GM23338 (cell line): ENCODE measurements at regions not wholly inside any gene's neighbourhood (a gene's known extent, or its start where the extent isn't known, plus 50 kb on each side); places are given as distances from the start of the nearest gene placed in this dataset.

ENCODE experiments used
- CREB1 ChIP-seq: fragments of 250-450 bp; sonication (Bioruptor Pico); IDR thresholded peaks from 2 replicates; pipeline ENCODE4 v1.5.0; 2020; ENCODE audit warnings: low read depth, mild to moderate bottlenecking, moderate library complexity
- CTCF ChIP-seq, 2 experiments: fragments of 200-600 bp in 1 of 2; sonication (generic) in 1 of 2; conservative IDR thresholded peaks; 2 replicates each; pipeline versions ENCODE4 v1.5.1 to v1.6.1; 2016 to 2017; ENCODE audit warnings: antibody characterized with exemption in 2 of 2, low read depth in 2 of 2, mild to moderate bottlenecking in 2 of 2, moderate library complexity in 1 of 2
- ETS1 ChIP-seq: IDR thresholded peaks from 2 replicates; pipeline ENCODE4 v1.6.1; 2016; ENCODE audit warnings: antibody characterized with exemption
- EZH2 ChIP-seq: fragments of 200-600 bp; sonication (generic); IDR thresholded peaks from one replicate; pipeline ENCODE4 v1.8.0; 2017; ENCODE audit warnings: antibody characterized with exemption, mild to moderate bottlenecking, low read depth; ENCODE audit not compliant: unreplicated experiment
- EZH2phosphoT487 ChIP-seq: fragments of 200-600 bp; sonication (generic); IDR thresholded peaks from one replicate; pipeline ENCODE4 v1.8.1; 2018; ENCODE audit warnings: antibody characterized with exemption; ENCODE audit not compliant: unreplicated experiment
- JUNB ChIP-seq: IDR thresholded peaks from one replicate; pipeline ENCODE4 v1.6.1; 2016; ENCODE audit warnings: antibody characterized with exemption; ENCODE audit not compliant: unreplicated experiment
- TF ChIP-seq, protein P1 (sequence below): IDR thresholded peaks from one replicate; pipeline ENCODE4 v1.6.1; 2018; ENCODE audit warnings: antibody characterized with exemption; ENCODE audit not compliant: unreplicated experiment

- TF ChIP-seq EZH2 (no peak), CTCF (conservative IDR thresholded peaks at IDR 0.05; ENCODE audit: low read depth in 2 of 2) (no peak), CREB1 (CRISPR knock-in tag) (no peak), ETS1 (no peak), EZH2phosphoT487 (no peak), JUNB (no peak)
- TF ChIP-seq, protein P1, sequence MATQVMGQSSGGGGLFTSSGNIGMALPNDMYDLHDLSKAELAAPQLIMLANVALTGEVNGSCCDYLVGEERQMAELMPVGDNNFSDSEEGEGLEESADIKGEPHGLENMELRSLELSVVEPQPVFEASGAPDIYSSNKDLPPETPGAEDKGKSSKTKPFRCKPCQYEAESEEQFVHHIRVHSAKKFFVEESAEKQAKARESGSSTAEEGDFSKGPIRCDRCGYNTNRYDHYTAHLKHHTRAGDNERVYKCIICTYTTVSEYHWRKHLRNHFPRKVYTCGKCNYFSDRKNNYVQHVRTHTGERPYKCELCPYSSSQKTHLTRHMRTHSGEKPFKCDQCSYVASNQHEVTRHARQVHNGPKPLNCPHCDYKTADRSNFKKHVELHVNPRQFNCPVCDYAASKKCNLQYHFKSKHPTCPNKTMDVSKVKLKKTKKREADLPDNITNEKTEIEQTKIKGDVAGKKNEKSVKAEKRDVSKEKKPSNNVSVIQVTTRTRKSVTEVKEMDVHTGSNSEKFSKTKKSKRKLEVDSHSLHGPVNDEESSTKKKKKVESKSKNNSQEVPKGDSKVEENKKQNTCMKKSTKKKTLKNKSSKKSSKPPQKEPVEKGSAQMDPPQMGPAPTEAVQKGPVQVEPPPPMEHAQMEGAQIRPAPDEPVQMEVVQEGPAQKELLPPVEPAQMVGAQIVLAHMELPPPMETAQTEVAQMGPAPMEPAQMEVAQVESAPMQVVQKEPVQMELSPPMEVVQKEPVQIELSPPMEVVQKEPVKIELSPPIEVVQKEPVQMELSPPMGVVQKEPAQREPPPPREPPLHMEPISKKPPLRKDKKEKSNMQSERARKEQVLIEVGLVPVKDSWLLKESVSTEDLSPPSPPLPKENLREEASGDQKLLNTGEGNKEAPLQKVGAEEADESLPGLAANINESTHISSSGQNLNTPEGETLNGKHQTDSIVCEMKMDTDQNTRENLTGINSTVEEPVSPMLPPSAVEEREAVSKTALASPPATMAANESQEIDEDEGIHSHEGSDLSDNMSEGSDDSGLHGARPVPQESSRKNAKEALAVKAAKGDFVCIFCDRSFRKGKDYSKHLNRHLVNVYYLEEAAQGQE = no peak
Observed at GRCh38 chr12:91609283-91609682, 426.7 kb upstream of the DCN start.
